ENCODE measurements at regions not wholly inside any gene's neighbourhood (a gene's known extent, or its start where the extent isn't known, plus 50 kb on each side); places are given as distances from the start of the nearest gene placed in this dataset.

- H3K4me1 ChIP-seq = no peaks in the 10 kb centered on the region
- H3K9me3 ChIP-seq = no peaks in the 10 kb centered on the region
- H3K36me3 ChIP-seq = no peaks in the 10 kb centered on the region
- TF ChIP-seq EP300 (IDR thresholded peaks at IDR 0.05) = no peak
- TF ChIP-seq CTCF (IDR thresholded peaks at IDR 0.05) = no peak
- no peak for TF ChIP-seq POLR2AphosphoS5 (IDR thresholded peaks at IDR 0.05)
- no peak for TF ChIP-seq POLR2A (IDR thresholded peaks at IDR 0.05)
- no peak for DNase-seq
- no peak overlapping the region for H3K4me3 ChIP-seq
- H3K27me3 ChIP-seq = no peaks in the 10 kb centered on the region
- intact Hi-C loops (cut with DNase I; ENCODE audit: low total_unique reads) = no loop called here
- WGBS, 5 donors = 50 to 80% (median 69%) methylated on average over 1 of the region's 1 CpG
- H3K27ac ChIP-seq = no peak overlapping the region
Observed at GRCh38 chr4:59608466-59608865, 1591.7 kb upstream of the ADGRL3 start.

GRCh38 chr4:59612235-59612634 lies 1587.9 kb upstream of the ADGRL3 start:
- WGBS, 5 donors = 64 to 94% (median 68%) methylated on average over 1 of the region's 1 CpG
- TF ChIP-seq POLR2AphosphoS5 (IDR thresholded peaks at IDR 0.05) = no peak
- TF ChIP-seq EP300 (IDR thresholded peaks at IDR 0.05) = no peak
- no peak for TF ChIP-seq POLR2A (IDR thresholded peaks at IDR 0.05)
- no peak for TF ChIP-seq CTCF (IDR thresholded peaks at IDR 0.05)
- H3K4me1 ChIP-seq = no peaks in the 10 kb centered on the region
- H3K27me3 ChIP-seq = no peaks in the 10 kb centered on the region
- no peak overlapping the region for H3K27ac ChIP-seq
- H3K9me3 ChIP-seq = no peaks in the 10 kb centered on the region
- intact Hi-C loops (cut with DNase I; ENCODE audit: low total_unique reads) = no loop called here
- H3K4me3 ChIP-seq = no peak overlapping the region
- DNase-seq = peak in 1 of 2 donors; percentile 1
- no peaks in the 10 kb centered on the region for H3K36me3 ChIP-seq

DNA sequence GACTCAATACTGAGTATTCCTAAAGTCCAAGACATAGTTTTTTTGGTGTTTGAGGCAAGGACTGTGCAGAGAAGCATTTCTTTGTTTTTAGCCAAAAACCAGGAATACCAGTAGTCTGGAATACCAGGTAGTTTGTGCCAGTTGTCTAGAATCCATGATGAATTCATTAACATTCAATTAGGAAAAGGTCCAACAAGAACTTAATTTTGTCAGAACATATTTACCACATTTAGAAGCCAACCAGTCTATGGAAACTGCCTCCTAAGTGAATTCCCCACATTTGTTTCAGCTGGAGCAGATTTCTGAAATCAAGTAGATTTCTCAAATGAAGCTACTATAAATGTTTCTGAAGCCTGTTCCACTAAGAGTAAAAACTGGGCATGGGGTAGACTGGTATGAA lies 1584.8 kb upstream of the ADGRL3 start:
- H3K27me3 ChIP-seq = no peaks in the 10 kb centered on the region
- intact Hi-C loops (cut with DNase I; ENCODE audit: low total_unique reads) = no loop called here
- no peaks in the 10 kb centered on the region for H3K9me3 ChIP-seq

DNA sequence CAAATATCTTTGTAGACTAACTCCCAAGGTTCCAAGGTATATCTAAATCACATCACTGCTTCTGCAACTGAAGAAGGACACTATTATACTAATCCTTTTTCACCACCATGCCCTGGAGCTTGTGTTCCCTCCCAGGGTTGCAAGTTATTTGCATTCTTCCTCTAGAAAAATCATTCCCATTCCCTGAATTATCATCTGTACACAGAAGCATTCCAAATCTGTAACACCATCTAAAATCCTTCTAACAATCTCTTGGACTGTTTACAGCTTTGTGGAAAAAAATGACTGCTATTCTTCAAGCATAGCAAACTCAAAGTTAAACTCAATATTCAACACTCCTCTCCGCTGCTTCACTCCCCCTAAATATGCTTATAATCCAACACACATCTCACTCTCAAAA lies 1570.8 kb upstream of the ADGRL3 start:
- peaks cover 0 to 6% (median 5%) of the 10 kb centered on the region in 4 donors for H3K9me3 ChIP-seq
- H3K4me3 ChIP-seq = no peak overlapping the region
- no peak for DNase-seq
- no peaks in the 10 kb centered on the region for H3K4me1 ChIP-seq
- 57 to 79% (median 75%) methylated on average over 1 of the region's 1 CpG for WGBS, 5 donors
- no peak overlapping the region for H3K27ac ChIP-seq
- H3K27me3 ChIP-seq = no peaks in the 10 kb centered on the region
- intact Hi-C loops (cut with DNase I; ENCODE audit: low total_unique reads) = no loop called here
- H3K36me3 ChIP-seq = no peaks in the 10 kb centered on the region
- TF ChIP-seq POLR2A (IDR thresholded peaks at IDR 0.05) = no peak
- no peak for TF ChIP-seq EP300 (IDR thresholded peaks at IDR 0.05)
- no peak for TF ChIP-seq POLR2AphosphoS5 (IDR thresholded peaks at IDR 0.05)
- no peak for TF ChIP-seq CTCF (IDR thresholded peaks at IDR 0.05)

More for the DNA sequence above, 1584.8 kb upstream of the ADGRL3 start:
- TF ChIP-seq EP300 (IDR thresholded peaks at IDR 0.05) (no peak), CTCF (IDR thresholded peaks at IDR 0.05) (no peak), POLR2A (IDR thresholded peaks at IDR 0.05) (no peak), POLR2AphosphoS5 (IDR thresholded peaks at IDR 0.05) (no peak)
- H3K27ac ChIP-seq = no peak overlapping the region
- H3K36me3 ChIP-seq = no peaks in the 10 kb centered on the region
- DNase-seq = no peak
- H3K4me3 ChIP-seq = no peak overlapping the region
- H3K4me1 ChIP-seq = no peaks in the 10 kb centered on the region
